ENCODE measurements at regions not wholly inside any gene's neighbourhood (a gene's known extent, or its start where the extent isn't known, plus 50 kb on each side); places are given as distances from the start of the nearest gene placed in this dataset.

GRCh38 chr1:4060850-4061249, 160.8 kb upstream of the C1orf174 start:
- H3K27ac ChIP-seq = no peak overlapping the region
- no peaks in the 10 kb centered on the region for H3K4me1 ChIP-seq
- WGBS, 2 donors (ENCODE audit: low coverage in 1 of 2) = no CpG with 5 or more reads among the region's 12 CpGs
- H3K27me3 ChIP-seq = peaks cover 31% of the 10 kb centered on the region
- ATAC-seq = no peak
- H3K36me3 ChIP-seq = no peaks in the 10 kb centered on the region
- H3K4me3 ChIP-seq = no peak overlapping the region
- no peaks in the 10 kb centered on the region for H3K9me3 ChIP-seq
- TF ChIP-seq POLR2A (IDR thresholded peaks at IDR 0.05) (no peak), POLR2AphosphoS5 (IDR thresholded peaks at IDR 0.05) (no peak)

GRCh38 chr1:4061521-4062031, 161.5 kb upstream of the C1orf174 start:
- no peak for ATAC-seq
- TF ChIP-seq, protein P1, sequence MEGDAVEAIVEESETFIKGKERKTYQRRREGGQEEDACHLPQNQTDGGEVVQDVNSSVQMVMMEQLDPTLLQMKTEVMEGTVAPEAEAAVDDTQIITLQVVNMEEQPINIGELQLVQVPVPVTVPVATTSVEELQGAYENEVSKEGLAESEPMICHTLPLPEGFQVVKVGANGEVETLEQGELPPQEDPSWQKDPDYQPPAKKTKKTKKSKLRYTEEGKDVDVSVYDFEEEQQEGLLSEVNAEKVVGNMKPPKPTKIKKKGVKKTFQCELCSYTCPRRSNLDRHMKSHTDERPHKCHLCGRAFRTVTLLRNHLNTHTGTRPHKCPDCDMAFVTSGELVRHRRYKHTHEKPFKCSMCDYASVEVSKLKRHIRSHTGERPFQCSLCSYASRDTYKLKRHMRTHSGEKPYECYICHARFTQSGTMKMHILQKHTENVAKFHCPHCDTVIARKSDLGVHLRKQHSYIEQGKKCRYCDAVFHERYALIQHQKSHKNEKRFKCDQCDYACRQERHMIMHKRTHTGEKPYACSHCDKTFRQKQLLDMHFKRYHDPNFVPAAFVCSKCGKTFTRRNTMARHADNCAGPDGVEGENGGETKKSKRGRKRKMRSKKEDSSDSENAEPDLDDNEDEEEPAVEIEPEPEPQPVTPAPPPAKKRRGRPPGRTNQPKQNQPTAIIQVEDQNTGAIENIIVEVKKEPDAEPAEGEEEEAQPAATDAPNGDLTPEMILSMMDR (IDR thresholded peaks at IDR 0.05) = no peak
- TF ChIP-seq POLR2A (IDR thresholded peaks at IDR 0.05) (no peak), EP300 (IDR thresholded peaks at IDR 0.05) (no peak), POLR2AphosphoS5 (IDR thresholded peaks at IDR 0.05) (no peak)
- no peak overlapping the region for H3K27ac ChIP-seq
- H3K27me3 ChIP-seq = peaks cover 26% of the 10 kb centered on the region
- no peaks in the 10 kb centered on the region for H3K4me1 ChIP-seq
- 70% methylated on average over 7 of the region's 21 CpGs; no CpG with 5 or more reads in 1 of the 2 donors for WGBS, 2 donors (ENCODE audit: low coverage in 1 of 2)
- no peaks in the 10 kb centered on the region for H3K36me3 ChIP-seq
- no peaks in the 10 kb centered on the region for H3K9me3 ChIP-seq
- no peak overlapping the region for H3K4me3 ChIP-seq

DNA sequence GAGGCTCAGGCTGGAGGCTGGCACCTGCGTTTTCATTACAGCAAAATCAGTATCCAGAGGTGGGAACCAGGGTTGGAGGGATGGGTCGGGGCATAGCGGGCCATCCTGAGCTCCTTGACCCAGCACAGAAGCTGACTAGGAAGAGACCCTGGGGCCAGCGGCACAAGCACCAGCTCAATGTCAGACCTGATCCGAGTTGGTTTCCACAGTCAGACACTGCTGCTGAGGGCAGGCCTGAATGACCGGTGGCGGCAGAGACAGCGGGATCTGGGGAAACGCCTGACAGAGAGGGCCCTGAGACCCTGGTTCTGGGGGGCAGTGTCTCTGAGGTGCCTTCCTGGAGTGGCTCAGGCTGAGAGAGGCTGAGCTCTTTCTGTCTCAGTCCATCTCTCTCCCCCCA, 162.0 kb upstream of the C1orf174 start:
- Histone ChIP-seq H3K27me3 (peaks cover 23% of the 10 kb centered on the region), H3K27ac (no peak overlapping the region)

DNA sequence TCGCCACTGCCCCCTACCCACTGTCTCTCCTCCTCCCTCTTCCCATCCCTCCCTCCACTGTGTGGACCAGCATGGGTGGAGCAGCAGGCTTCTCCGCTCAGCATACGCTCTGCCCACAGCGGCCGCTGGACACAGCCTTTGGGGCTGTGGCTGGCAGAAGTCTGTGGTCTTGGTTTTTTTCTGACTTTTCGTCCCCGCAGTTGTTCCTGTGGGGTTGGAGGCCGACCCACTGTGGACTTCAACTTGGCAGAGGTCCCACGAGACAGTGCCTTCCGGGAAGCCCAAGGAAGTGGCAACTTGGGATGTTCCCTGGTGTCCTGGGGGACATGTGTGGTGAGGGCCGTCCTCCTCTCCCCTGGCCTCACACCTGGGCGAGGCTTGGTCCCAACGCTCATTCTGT, 162.5 kb upstream of the C1orf174 start:
- TF ChIP-seq POLR2A (IDR thresholded peaks at IDR 0.05) = no peak
- TF ChIP-seq, protein P1 (IDR thresholded peaks at IDR 0.05) = no peak
- no peak for TF ChIP-seq EP300 (IDR thresholded peaks at IDR 0.05)
- no peak for TF ChIP-seq POLR2AphosphoS5 (IDR thresholded peaks at IDR 0.05)
- Histone ChIP-seq H3K27me3 (peaks cover 18% of the 10 kb centered on the region), H3K9me3 (no peaks in the 10 kb centered on the region), H3K36me3 (no peaks in the 10 kb centered on the region), H3K4me3 (no peak overlapping the region), H3K4me1 (no peaks in the 10 kb centered on the region), H3K27ac (no peak overlapping the region)
- 80% methylated on average over 5 of the region's 13 CpGs; no CpG with 5 or more reads in 1 of the 2 donors for WGBS, 2 donors (ENCODE audit: low coverage in 1 of 2)
- no peak for ATAC-seq

More for the DNA sequence above, 162.0 kb upstream of the C1orf174 start:
- Histone ChIP-seq H3K9me3 (no peaks in the 10 kb centered on the region), H3K4me1 (no peaks in the 10 kb centered on the region), H3K4me3 (no peak overlapping the region), H3K36me3 (no peaks in the 10 kb centered on the region)
- ATAC-seq = no peak
- TF ChIP-seq POLR2A (IDR thresholded peaks at IDR 0.05) = no peak
- TF ChIP-seq, protein P1 (IDR thresholded peaks at IDR 0.05) = no peak
- no peak for TF ChIP-seq EP300 (IDR thresholded peaks at IDR 0.05)
- no peak for TF ChIP-seq POLR2AphosphoS5 (IDR thresholded peaks at IDR 0.05)
- WGBS, 2 donors (ENCODE audit: low coverage in 1 of 2) = 62% methylated on average over 5 of the region's 9 CpGs; no CpG with 5 or more reads in 1 of the 2 donors

DNA sequence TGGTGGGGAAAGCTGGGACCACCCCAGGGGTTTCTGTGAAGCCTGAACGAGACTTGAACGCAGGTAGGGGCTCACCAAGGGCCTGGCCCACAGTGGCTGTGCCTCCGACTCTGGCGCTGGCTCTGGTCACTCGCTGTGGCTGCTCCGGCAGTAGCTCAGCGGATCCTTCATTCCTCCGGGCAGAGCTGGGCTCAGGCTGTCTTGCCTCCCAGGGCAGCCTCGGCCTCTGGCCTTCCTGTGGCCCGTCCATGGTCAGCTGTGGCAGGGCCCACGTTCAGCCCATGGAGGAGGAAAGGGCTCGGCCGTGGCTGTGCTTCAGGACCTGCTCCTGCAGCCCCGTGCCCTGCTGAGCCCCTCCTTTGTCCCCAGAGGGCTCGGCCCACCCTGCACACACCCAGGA, 162.9 kb upstream of the C1orf174 start:
- WGBS, 2 donors (ENCODE audit: low coverage in 1 of 2) = no CpG with 5 or more reads among the region's 15 CpGs
- no peak for ATAC-seq
- no peak overlapping the region for H3K27ac ChIP-seq
- H3K36me3 ChIP-seq = no peaks in the 10 kb centered on the region
- no peaks in the 10 kb centered on the region for H3K4me1 ChIP-seq
- TF ChIP-seq POLR2A (IDR thresholded peaks at IDR 0.05) (no peak), POLR2AphosphoS5 (IDR thresholded peaks at IDR 0.05) (no peak), EP300 (IDR thresholded peaks at IDR 0.05) (no peak)
- TF ChIP-seq, protein P1 (IDR thresholded peaks at IDR 0.05) = no peak
- no peak overlapping the region for H3K4me3 ChIP-seq
- H3K27me3 ChIP-seq = peaks cover 14% of the 10 kb centered on the region
- no peaks in the 10 kb centered on the region for H3K9me3 ChIP-seq
